Activated effector memory CD4-positive, alpha-beta T cell treated with anti-CD3 and anti-CD28 coated beads, Interleukin-2, amount 50 U/mL, for 16 hours (primary cell): ENCODE measurements at regions not wholly inside any gene's neighbourhood (a gene's known extent, or its start where the extent isn't known, plus 50 kb on each side); places are given as distances from the start of the nearest gene placed in this dataset.
"Not testable (repeated sequence)": the region's sequence is repeated elsewhere in the genome, so short reads cannot be mapped to it uniquely, and the experiment has no call there.

ENCODE experiments used
- DNase-seq: peaks from one replicate; pipeline ENCODE4 v3.0.0-alpha.2; 2020

DNA sequence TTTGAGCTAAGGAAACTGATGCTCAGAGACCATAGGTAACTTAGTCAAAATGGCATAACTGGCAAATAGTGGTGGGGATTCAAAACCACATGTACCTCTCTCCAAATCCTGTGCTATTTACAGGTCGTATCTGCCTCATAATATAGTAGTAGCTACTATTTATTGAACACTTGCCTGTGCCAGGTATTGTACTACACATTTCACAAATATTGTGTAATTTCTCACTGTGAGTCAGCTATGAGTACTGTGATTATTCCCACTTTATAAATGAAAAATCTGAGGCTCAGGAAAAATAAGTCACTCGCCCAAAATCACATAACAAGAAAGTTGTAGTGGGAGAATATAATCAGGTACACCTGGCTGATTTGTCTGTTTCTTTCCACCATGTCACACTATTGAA lies 199.8 kb upstream of the FAT3 start:
- DNase-seq = no peak

DNA sequence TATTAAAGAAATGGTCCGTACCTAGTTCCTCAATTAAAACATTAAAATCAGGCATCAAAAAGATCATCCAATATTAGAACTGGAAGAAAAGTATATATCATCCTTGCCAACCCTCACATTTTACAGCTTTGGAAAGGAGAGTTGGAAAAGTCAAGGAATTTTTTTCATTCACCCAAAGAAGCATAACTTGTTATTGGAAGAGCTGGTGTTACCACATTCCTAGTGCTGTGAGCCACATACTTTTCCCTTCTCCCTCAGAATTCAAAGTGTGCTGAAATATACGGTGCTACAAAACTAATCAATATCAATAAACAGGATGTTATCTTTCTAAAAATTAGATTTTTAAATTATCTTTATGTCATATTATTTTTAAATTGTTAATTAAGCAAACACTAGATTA lies 202.1 kb upstream of the FAT3 start:
- no peak for DNase-seq

DNA sequence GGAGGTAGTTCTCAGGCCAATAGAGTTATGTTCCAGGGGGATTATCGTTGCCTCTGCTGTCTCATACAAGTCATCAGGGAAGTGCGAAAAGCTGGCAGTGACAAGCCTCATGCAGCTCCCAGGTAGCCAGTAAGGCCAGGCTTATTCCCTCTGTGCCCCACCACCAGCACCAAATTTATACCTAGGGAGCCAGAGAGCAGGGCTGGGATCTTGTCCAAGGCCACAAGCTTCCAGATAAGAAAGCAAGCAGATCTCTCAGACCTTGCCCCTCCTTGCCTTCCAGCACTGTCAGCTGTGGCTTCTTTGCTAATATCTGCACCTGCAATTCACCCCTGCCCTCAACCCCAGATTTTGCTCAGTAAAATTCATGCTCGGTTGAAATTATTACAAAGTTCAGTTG lies 206.3 kb upstream of the FAT3 start:
- no peak for DNase-seq

DNA sequence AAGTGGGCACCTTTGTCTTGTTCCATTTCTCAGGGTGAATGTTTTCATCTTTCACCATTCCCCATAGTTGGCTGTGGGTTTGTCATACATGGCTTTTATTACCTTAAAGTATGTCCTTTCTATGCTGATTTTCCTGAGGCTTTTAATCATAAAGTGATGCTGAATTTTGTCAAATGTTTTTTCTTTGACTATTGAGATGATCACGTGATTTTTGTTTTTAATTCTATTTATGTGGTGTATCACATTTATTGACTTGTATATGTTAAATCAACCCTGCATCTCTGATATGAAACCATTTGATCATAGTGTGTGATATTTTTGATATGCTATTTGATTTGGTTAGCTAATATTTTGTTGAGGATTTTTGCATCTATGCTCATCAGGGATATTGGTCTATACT lies 216.4 kb upstream of the FAT3 start:
- no peak for DNase-seq

DNA sequence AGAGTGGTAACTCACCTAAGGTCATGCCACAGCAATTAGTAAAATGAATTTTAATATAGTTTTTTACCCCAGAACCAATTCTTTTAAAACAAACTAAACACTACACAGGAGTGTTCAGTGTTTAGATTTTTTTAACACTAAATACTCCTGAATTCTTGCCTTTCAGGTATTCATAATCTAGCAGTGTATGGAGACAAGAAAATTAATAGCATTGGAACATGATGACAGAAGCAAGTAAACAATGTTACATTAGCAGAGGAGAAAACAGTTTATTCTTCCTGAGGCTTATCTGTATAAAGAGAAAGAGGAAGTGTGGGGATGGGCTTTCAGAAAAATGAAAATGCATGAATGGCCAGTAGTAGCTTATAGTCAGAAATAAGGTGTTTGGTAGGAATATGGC lies 222.1 kb upstream of the FAT3 start:
- DNase-seq = no peak

DNA sequence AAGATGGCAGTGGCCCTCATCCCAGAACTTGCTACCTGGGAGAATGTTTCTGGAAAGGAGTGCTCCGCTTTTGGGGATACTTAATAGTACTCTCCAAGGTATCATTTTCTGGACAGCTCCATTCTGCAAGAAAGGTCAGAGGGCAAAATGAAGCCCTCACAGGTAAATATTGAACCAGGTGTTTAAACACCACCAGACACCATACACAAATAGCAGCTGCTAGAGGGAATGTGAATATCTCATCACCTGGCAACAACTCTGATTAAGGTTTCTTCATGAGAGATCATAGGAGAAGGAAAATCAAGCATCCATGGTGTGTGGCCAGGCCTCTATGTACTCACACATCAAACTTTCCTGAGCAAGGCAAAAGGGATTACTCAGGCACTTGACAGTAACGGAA lies 226.1 kb upstream of the FAT3 start:
- DNase-seq = no peak

DNA sequence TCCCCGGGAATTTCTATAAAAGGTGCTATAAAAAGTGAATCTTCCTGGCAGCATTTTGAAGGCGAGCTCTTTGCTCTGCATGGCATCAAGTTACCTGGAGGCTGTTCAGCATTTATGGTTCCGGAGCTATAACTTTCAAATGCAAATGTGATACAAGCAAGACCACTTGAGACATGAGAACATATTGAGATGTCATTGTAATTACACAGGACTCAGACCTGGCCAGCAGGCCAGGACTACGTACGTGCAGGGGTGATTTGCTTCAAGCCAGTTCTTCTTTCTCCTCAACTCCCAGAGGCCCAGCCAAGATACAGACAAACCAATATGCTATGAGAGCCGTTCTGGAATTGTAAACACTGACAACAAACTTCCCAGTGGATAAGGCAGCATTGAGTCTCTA lies 227.4 kb upstream of the FAT3 start:
- no peak for DNase-seq

DNA sequence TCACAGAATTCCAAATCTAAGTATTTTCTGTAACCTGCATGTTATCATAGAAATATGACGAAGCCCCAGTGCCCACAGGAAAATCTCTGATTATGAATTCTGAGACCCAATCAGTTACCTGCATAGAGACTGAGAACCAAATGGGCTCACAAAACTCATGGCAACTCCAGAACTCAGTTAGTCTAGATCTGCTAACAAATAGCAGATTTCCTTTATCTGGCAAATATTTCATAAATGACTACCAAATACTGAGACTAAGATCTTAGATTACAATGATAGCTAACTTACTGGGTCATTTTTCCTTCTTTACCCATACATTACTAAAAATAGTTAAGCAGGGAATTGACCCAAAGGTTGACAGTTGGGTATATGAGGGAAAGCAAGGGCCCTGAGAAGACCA lies 228.1 kb upstream of the FAT3 start:
- DNase-seq = no peak

DNA sequence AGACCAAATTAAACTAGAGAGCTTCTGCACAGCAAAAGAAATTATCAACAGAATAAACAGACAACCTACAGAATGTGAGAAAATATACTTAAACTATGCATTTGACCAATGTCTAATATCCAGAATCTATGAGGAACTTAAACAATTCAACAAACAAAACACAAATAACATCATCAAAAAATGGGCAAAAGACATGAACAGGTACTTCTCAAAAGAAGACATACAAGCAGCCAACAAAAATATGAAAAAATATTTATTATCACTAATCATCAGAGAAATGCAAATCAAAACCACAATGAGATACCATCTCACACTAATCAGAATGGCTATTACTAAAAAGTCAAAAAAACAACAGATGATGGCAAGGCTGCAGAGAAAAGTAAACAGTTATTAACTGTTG lies 236.2 kb upstream of the FAT3 start:
- DNase-seq = not testable (repeated sequence)

DNA sequence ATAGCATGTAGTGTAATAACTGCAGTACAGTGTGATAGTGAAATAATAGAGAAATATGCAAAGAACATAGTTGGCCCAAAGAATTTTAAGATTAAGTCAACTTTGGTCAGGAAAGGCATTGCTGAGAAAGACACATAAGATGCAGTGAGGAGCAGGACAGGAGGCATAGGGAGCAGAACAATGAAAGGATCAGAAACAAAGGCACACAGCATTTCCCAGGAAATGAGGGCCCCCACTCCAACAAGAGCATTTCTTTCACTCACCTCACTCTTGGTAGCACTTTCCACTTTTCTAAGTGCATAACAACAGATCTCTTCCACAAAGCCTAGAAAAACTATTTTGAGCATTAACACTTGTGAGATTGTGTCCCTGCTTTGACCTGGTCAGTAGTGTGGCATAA lies 238.4 kb upstream of the FAT3 start:
- no peak for DNase-seq

DNA sequence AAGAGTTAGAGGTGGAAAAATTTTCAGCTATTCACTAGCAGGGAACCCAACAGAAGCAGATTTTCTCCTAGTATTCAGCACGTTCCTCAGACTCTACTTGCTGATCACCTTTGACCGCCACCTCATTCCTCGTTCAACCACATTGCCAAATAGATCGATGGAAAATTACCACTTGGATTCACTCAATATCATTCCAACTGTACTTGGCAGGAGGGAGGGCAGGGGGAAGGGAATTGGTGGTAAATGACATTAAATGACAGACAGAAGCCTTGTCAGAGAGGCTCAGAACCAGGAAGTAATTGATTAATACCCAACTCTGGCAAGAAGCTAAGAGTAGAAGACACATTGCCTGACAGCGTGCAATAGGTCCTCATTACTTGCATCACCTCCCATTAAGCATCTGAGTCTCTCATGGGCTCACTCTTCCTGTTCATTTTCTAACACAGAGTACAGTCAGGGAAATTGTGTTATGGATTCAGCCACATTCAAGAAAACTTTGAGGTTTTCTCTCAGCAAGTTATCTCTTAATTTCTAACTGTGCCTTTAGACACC lies 240.5 kb upstream of the FAT3 start:
- DNase-seq = no peak

DNA sequence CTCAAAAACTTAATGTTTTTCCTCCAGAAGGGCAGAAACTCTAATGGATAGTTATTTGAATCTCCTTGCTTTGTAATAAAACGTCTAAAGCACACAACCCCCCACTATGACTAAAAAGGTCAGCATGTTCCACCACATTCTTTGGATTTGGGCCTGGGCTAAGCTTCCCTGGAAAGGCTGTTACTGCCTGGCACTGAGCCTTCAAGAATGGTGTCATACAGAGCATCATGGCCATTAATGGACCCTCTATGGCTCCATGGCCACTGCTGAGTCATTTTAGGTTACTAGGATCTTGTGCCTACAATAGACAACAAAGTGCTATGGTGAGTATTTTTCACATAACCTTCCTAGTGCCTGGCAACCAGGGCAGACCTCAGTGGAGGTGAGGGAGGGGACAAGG lies 242.6 kb upstream of the FAT3 start:
- no peak for DNase-seq

DNA sequence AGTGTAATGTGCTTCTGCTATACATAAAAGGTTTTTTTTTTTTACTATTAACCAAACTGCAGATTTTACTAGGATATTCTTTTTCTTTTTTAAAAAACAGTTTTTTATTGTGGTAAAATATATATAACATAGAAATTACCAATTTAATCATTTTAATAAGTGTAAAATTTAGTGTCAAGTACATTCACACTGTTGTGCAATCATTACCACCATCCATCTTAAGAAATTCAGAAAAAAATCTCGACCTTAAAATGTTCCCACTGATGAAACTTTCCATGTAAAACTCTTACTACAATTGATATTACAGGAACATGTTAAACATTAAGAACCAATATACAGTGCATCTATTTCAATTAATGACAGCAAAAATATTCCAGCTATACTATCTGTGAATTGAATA lies 244.8 kb upstream of the FAT3 start:
- no peak for DNase-seq

DNA sequence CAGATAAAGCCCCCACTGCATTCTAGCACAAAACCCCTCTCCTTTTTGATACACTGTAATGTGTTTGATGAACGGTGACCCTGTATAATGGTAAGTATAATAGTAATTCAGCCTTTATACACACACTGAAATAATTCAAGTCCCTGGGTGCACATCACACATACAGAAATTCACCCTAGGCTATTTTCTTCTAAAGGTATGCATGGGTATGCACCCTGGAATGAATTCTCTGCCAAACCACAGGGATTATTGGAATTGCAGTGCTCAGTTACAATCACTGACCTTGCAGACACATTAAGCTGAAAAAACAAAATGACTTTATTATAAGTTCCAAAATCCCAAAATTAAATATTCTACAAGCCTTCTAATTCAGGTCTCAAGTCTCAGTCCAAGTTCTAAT lies 245.9 kb upstream of the FAT3 start:
- no peak for DNase-seq

DNA sequence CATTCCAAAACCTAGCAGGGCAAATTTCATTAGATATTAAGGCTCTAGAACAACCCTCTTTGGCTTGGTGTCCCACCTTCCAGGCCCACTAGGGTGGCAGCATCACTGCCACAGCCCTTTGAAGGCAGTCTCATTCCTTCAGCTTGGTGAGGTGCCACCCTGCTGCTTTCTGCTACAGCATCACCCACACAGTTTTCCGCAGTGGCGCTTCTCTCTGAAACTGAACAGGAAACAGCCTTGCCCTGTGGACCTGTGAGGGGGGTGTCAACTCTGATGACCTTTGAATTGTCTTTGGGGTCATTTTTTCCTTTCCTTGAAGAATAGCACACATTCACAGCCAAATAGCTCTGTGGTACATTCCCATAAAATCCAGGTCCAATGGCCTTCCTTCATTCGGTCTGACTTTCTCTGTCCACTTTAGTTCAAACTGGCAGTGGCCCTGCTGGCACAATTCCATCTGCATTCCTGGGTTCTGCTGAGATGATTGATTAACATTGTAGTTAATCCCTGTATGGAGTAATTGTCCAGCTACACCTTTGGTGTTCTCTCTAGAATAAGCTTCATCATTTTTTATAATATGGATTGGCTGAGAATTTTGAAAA lies 251.9 kb upstream of the FAT3 start:
- DNase-seq = no peak

DNA sequence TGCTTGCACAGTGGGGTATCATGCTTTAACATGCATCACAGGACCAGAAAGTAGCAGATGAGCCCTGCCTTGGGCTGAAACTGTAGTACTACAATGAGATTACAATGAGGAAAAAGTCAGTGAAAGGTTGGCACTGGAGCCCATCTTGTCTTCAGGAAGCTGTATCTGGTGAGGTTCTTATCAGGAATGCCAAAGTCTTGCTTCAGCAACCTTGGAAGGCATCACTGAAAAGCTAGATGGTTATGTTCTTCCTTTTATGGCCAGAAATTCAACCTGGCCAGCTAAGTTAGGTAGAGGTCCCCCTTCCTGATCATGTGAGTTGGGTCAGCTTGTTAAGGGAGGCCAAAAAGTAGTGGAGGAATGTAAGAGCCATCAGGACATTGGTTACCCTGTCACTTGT lies 254.0 kb upstream of the FAT3 start:
- DNase-seq = no peak

DNA sequence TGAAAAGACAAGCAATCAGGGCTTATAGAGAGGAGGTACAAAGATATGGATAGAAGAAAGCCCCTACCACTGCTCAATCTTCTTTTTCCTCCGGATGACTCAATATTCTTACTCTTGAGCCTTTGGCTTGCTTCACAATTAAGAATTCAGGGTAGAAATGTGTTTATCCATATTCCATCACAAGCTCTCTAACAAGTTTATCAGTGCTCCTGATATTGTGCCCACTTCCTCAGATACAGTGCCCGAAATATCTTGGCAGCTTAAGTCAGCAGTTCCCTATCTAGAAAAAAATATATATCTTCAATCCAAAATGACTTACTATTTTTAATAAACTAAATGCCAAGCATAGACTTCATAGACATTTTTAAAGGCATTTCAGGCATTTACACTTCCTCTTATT lies 255.1 kb upstream of the FAT3 start:
- DNase-seq = no peak

DNA sequence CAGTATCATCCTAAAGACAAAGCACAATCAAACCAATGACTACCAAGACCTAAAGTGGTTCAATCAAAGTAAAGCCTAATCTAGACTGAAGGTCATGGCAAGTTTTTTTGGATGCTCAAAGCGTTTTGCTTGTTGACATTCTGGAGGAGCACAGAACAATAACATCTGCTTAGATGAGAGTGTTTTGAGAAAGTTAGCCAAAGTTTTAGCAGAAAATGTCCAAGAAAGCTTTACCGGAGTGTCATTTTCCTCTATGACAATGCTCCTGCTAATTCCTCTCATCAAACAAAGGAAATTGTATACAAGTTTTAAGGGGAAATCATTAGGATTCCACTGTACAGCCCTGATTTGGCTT lies 256.9 kb upstream of the FAT3 start:
- DNase-seq = no peak

DNA sequence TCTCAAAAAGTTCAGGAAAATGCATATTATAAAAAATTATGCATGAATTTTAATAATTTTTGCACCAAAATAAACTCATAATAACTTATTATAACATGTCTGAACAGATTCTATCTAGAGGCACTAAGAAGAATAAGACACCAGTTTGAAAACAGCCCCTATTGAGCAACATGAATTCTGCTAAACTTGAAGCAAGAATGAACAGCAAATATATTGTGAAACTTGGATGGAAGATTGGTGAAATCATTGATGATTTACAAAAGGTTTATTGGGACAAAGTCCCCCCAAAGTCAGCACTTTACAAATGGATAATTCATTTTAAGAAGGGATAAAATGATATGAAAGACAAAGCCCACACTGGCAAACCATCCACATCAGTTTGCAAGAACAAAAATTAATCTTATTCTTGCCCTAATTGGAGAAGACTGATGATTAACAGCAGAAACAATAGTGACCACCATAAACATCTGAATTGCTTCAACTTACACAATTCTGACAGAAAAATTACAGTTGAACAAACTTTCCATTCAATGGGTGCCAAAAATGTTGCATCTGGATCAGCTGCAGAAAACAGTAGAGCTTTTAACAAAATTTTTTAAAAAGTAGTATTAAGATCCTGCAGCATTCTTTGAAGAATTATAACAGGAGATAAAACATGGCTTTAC lies 257.5 kb upstream of the FAT3 start:
- DNase-seq = no peak

DNA sequence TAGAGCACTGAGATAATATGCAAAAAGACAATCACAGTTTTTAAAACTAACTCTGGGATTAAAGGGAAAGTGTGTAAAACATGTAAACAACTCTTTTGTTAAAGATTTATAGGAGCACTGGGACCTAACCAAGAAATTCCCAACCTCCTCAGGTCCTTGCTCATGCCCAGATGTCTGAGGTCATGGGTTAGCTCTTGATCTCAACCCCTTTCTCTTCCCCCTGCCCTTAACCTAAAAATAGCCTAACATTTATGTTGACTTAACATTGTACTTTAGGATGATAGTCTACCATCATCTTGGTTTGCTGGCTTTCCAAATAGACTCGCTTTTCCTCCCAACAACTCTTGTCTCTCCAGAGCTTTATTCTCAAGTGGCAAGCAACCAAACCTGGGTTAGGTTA lies 258.2 kb upstream of the FAT3 start:
- DNase-seq = no peak

DNA sequence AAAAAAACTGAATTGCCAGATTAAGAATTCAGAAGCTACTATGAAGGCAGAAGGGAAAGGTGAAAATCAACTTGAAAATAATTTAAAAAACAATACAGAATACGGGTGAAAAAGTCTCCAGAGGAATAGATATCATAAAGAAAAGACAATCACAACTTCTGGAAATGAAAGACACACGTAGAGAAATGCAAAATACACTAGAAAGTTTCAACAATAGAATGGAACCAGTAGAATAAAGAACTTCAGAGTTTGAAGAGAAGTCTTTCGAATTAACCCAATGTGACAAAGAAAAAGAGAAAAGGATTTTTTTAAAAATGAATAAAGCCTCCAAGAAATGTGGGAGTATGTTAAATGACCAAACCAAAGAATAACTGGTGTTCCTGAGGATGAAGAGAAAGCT lies 263.8 kb upstream of the FAT3 start:
- DNase-seq = no peak

DNA sequence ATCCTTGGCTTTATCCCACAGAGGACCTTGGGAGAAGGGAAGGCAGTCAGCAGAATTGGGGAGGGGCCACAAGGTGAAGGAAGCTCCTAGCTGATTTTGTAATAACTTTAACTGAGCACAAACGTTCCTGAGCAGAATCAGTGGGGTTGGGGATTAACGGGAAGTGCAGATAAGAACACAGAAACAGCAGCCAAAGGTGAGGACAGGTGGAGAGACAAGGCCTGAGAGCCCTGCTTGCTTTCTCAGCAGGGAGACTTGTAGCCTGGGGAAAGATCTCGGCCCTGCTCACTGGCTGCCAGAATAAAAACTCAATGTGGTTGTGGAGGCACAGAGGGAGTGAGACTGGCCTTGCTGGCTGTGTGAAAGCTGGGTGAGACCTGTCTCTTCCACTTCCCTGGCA lies 265.2 kb upstream of the FAT3 start:
- no peak for DNase-seq

DNA sequence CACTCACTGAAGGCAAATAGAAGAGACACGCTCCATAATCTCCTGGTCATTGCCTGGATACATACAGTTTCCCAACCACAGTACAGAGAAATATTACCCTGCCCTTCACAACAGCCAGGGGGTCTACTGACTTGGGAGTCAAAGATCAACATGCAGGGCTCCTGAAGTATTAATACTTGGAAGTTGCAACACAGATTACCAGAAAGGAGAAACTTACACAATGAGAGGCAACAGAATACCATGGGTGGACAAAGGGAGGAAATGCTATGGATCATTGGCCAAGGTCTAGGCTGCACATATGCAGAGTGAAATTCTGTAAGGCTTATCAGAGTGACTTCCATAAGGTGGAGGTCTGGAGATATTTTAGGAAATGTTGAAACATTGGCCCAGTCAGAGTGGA lies 267.9 kb upstream of the FAT3 start:
- no peak for DNase-seq

DNA sequence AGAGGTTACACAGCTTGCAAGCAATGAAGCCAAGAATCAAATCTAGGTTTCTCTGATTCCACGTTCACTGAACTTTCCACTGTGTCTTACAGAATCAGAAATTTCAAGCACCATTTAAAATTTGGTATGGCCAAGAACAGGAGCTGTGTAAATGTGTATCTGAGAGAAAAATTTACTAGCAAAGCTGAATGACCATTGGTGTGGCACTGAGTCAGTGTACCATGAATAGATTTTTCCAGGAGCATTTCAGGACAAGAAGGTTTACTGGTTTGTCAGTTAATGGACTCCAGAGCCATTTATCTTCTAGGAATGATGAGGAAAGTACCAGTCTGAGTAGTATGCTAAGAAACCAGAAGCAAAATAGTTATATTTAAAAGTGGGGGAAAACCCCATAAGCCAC lies 269.4 kb upstream of the FAT3 start:
- no peak for DNase-seq

DNA sequence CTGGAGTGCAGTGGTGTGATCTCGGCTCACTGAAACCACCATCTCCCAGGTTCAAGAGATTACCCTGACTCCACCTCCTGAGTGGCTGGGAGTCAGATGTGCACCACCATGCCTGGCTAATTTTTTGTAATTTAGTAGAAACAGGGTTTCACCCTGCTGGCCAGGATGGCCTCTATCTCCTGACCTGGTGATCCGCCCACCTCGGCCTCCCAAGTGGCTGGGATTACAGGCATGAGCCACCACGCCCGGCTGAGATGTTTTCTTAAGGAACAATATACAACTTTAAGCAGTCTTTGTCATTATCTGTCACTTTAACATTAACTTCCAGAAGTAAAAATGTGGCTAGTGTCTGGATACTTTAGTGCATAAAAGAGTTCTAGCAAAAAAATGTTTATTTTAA lies 272.6 kb upstream of the FAT3 start:
- no peak for DNase-seq
